ELF-1 (cell line): ENCODE measurements at regions not wholly inside any gene's neighbourhood (a gene's known extent, or its start where the extent isn't known, plus 50 kb on each side); places are given as distances from the start of the nearest gene placed in this dataset.

Experiments
- DNase-seq: peaks from one replicate; pipeline ENCODE4 v3.0.0-alpha.2; 2016; ENCODE audit warnings: low read depth, low spot score

GRCh38 chr6:105851113-105851580 lies 235.0 kb upstream of the PRDM1 start:
- DNase-seq: peak; percentile 22

DNA sequence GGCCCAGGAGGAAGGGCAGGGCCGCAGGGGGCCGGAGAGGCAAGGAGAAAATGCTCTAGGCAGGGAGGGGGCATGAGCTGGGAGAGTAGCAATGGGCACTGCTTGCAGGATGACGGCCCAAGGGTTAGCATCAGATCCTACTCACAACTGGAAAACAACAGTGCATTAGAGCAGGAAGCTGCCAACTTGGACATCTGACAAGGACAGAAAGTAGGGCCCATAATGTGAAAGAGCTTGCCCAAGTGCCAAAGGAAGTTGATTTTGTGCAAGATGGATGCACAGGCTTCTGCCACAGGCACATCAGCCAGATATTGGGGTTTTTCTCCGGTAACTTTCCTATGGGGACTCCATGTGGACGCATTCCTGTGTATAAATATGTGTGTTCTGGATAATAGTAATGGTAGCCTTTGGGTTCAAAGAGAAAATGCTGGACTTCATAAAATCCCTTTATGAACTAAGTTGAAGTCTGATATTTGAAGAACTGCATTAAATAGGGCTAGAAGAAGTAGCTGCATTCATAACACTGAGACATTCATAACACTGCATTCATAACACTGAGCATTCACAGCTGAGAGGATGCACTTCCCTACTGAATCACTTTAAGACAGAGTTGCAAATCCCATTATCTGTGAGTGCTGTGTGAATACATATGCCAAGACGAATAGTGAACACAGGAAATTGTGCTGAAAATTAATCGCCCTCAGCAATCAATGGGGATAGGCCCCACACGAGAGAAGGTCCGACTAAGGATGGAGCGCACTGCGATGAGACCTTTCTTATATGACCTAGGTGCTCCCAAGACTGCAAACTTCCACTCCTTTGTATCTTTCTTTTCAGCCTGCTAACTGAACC lies 235.6 kb upstream of the PRDM1 start:
- no peak for DNase-seq

DNA sequence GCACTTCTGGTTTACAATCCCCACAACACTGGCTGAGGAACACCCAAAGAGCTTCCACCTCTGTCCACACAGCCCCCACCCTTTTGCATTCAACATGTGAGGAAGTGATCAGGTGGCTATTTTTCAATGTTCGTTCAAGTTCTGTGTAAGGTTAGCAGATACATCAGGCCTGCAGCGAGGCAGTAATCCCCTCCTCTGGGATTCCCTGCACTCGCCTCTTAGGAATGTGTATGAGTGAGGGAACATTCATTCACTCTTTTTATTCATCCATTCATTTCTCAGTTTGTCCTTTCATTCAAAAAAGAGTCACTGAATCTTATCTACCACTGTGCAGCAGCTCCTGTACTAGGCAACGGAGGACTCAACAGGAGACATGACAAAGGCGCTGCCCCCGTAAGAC lies 236.4 kb upstream of the PRDM1 start:
- no peak for DNase-seq

GRCh38 chr6:105847433-105847832 lies 238.7 kb upstream of the PRDM1 start:
- DNase-seq: no peak

DNA sequence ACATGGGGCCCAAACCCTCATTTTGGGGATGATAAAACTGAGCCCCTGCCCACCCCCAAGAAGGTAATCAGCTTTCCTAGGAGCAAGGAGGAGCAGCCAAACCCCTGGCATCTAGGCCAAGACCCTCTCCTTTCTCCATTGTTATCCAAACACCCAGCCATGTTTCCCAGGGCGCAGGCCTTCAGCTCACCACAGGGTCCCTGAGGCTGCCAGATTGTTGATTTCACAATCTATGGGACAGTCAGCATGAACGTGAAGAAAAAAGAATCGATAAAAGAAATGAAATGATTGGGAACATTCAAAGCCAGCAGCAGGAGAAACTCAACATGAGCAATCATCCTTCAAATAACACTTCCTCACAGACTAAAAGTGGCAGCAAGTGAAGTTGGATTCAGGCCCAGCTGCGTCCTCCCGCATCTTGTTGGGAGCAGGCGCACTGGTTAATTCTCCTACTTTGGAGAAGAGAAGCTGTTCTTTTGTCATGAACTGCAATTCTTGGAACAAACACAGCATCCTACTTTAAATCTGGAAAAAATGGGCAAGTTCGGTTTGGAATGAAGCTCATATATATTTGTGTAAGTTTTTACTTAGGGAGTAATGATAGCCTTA lies 241.8 kb upstream of the PRDM1 start:
- DNase-seq: peak; percentile 13

DNA sequence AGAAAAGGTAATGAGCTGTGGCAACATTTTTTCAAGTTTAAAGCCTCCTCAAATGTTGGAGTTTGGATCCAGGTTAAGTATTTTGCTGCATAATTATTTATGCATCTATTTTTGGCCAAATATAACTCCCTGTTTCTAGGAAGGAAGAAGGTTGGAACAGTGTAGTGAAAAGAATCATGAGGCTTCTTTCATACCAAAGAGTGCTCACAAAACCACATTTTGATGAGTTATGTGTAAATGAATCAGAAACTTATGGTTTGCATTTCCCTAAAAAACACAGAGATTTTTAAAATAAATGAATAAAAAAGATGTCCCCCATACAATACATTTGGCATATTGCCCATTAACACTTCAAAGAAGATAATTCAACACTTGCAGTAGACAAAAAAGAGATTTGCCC lies 246.9 kb upstream of the PRDM1 start:
- no peak for DNase-seq

DNA sequence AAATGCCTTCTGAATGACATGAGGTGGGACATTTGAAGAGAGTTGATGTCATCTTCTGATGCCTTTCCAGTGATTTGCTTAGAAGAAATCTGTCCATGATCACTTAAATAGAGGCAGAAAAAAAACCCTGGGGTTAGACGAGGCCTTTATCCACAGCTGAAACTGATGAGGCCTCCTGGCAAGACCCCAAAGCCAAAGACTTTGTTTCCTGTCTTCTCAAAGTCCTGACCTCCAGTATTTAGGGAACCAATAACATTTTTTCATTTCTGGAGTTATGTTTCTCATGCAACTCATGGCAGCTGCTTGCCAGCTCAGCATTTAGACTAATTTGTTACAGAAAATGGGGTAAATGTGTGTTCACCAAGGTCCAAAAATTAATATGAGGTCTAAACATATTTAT lies 248.0 kb upstream of the PRDM1 start:
- DNase-seq: no peak

- no peak for DNase-seq
These were observed 249.2 kb upstream of the PRDM1 start for GRCh38 chr6:105836889-105837288.

DNA sequence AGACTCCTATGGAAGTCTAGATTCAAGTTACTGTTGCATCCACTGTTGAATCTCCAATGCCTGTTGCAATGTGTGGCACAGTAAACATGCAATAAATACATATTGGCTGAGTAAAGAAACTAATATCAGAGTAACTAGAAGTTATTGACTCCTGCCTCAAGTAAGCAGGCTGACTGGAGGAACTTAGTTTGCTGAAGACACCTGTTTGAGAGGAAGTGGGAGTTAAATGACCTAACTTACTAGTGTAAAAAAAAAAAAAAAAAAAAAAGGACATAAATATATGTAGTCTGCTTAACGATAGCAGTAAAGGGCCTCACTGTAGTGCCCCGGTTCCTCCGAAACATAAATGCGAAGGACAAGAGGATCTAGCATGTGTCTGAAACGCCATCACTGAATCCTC lies 249.8 kb upstream of the PRDM1 start:
- no peak for DNase-seq

GRCh38 chr6:105835373-105835772 lies 250.8 kb upstream of the PRDM1 start:
- peak; percentile 67 for DNase-seq

GRCh38 chr6:105833959-105834947 lies 251.9 kb upstream of the PRDM1 start:
- no peak for DNase-seq

- DNase-seq: no peak
These were observed 253.8 kb upstream of the PRDM1 start for GRCh38 chr6:105832313-105832761.

GRCh38 chr6:105831311-105832097 lies 254.6 kb upstream of the PRDM1 start:
- no peak for DNase-seq

- no peak for DNase-seq
These were observed 260.9 kb upstream of the PRDM1 start for GRCh38 chr6:105825210-105825609.

DNA sequence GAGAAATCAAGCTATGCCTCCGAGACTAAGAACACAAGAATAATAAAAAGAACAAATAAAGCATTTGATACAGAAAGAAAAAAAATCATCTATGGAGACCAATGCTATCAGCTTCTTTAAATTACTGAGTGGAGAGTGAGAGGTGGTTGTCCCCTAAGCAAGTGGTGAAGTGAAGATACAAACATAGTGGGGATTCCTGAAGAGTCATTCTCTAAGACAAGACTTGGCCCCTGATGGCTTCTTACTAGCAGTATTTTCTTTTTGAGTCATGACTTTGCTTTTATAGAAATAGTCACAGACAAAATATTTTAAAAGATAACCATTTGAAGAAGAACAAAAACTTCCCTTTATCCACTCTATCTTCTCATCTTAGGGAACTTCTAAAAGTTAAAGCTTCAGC lies 261.4 kb upstream of the PRDM1 start:
- DNase-seq: no peak

DNA sequence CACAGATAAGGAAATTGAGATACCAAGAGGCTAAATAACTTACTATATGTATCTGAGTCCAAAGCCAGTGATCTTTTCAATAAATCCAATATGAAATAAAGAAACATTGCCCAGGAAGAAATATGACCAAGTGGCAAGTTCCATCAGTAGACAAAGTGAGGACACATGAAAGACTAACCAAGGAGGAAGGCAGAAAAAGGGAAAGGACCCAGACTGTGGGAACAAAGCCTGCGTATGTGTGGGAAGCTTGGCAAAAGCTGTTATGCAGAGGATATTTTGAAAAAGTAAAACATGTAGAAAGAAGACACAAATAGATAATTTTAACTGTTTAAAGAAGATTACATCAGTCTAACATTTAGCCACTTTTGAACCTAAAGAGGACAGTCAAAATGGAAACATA lies 264.4 kb upstream of the PRDM1 start:
- DNase-seq: no peak

- DNase-seq: no peak
These were observed 265.1 kb upstream of the PRDM1 start for GRCh38 chr6:105821027-105821426.

DNA sequence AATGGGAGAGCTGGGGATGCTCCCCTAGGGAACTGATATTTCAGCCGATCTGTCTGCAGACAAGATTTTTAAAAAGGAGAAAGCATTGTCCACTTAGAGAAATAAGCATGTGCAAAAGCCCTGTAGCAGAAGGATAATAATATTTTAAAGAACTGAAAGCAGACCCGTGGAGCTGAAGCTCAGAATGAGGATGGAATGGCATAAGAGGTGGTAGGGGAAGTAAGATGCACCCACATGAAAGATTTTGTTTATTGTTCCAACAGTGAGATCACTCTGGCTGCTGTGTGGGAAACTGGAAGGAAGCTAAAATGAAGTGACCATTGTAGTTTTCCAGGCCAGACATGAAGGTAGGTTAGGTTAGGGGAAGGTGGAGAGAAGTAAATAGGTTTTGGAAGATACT lies 266.4 kb upstream of the PRDM1 start:
- DNase-seq: no peak

- DNase-seq: no peak
These were observed 267.6 kb upstream of the PRDM1 start for GRCh38 chr6:105818505-105818904.

GRCh38 chr6:105817961-105818360 lies 268.2 kb upstream of the PRDM1 start:
- no peak for DNase-seq

GRCh38 chr6:105817370-105817769 lies 268.8 kb upstream of the PRDM1 start:
- no peak for DNase-seq
